ENCODE measurements at regions not wholly inside any gene's neighbourhood (a gene's known extent, or its start where the extent isn't known, plus 50 kb on each side); places are given as distances from the start of the nearest gene placed in this dataset.

- no peak overlapping the region for H3K9ac ChIP-seq (ENCODE audit: extremely low read depth, insufficient read length, low read length)
Measured at GRCh38 chr11:8756201-8756600, 73.6 kb downstream of the RPL27A start.

More at GRCh38 chr11:8756201-8756600, 73.6 kb downstream of the RPL27A start:
- no peak for TF ChIP-seq CTCF (conservative IDR thresholded peaks at IDR 0.05)
- H3K23me2 ChIP-seq (ENCODE audit: insufficient read length, low read depth, low read length, poor library complexity, severe bottlenecking), result no peaks in the 10 kb centered on the region
- no peak overlapping the region for H4K5ac ChIP-seq (ENCODE audit: insufficient read length, low read depth, low read length)
- H2BK120ac ChIP-seq (ENCODE audit: low read depth, low read length, poor library complexity, severe bottlenecking), result no peak overlapping the region
- Mint-ChIP-seq H3K36me3 (ENCODE audit: insufficient read depth in 1 of 3, low read depth in 3 of 3) (peaks cover 5 to 11% (median 7%) of the 10 kb centered on the region in 3 experiments; a peak in 4 of 7 replicates), H3K27me3 (ENCODE audit: low read depth) (no peaks in the 10 kb centered on the region), H3K4me3 (no peak overlapping the region), H3K27ac (no peak overlapping the region), H3K9me3 (peaks cover 4 to 9% of the 10 kb centered on the region in 2 experiments; a peak in 3 of 5 replicates), H3K4me1 (no peaks in the 10 kb centered on the region)
- no peaks in the 10 kb centered on the region for H4K20me1 ChIP-seq (ENCODE audit: control insufficient read depth, insufficient read depth, insufficient read length)
- no peak overlapping the region for H2BK20ac ChIP-seq (ENCODE audit: low read depth, low read length, poor library complexity, severe bottlenecking)
- no peak overlapping the region for H3K14ac ChIP-seq (ENCODE audit: insufficient read depth, low read length)
- no peaks in the 10 kb centered on the region for H3K9me3 ChIP-seq (ENCODE audit: control insufficient read depth, low read depth, low read length)
- no peaks in the 10 kb centered on the region for H3K27me3 ChIP-seq (ENCODE audit: insufficient read depth, low read length)
- no peaks in the 10 kb centered on the region for H3K79me1 ChIP-seq (ENCODE audit: insufficient read depth, low read depth, low read length, poor library complexity, severe bottlenecking)
- H4K91ac ChIP-seq (ENCODE audit: insufficient read length, low read depth, low read length), result no peak overlapping the region
- WGBS (ENCODE audit: extremely low coverage, insufficient read length, low lambda C conversion rate), result no CpG with 5 or more reads among the region's 1 CpG
- H3T11ph ChIP-seq (ENCODE audit: low read length), result no peak overlapping the region
- no peak overlapping the region for H2BK5ac ChIP-seq (ENCODE audit: insufficient read length, low read length)
- H3K4me2 ChIP-seq (ENCODE audit: insufficient read depth, insufficient read length, low read length), result no peak overlapping the region
- H3K27ac ChIP-seq (ENCODE audit: insufficient read length, low read depth, low read length), result no peak overlapping the region
- no peak overlapping the region for H3K18ac ChIP-seq (ENCODE audit: insufficient read length, low read depth, low read length)
- H2AFZ ChIP-seq (ENCODE audit: low read length), result no peak overlapping the region
- no peak overlapping the region for H3K56ac ChIP-seq (ENCODE audit: insufficient read length, low read depth, low read length)
- H3K23ac ChIP-seq (ENCODE audit: insufficient read length, low read depth, low read length), result no peak overlapping the region
- H3K4ac ChIP-seq (ENCODE audit: low read depth, low read length), result no peak overlapping the region
- H4K8ac ChIP-seq (replicated peaks; ENCODE audit: insufficient read length, low read depth, low read length), result no peak overlapping the region
- H2BK12ac ChIP-seq (ENCODE audit: insufficient read length, low read depth, low read length), result no peak overlapping the region
- H3K4me1 ChIP-seq (ENCODE audit: insufficient read depth, low read length), result no peaks in the 10 kb centered on the region
- no peak overlapping the region for H2BK15ac ChIP-seq (ENCODE audit: low read depth, low read length)
- H2AK5ac ChIP-seq (ENCODE audit: insufficient read length, low read length), result no peak overlapping the region
- no peak for DNase-seq
- H3K79me2 ChIP-seq (ENCODE audit: insufficient read depth, low read length), result no peaks in the 10 kb centered on the region

Measured in H9 (cell line).